ENCODE measurements at regions not wholly inside any gene's neighbourhood (a gene's known extent, or its start where the extent isn't known, plus 50 kb on each side); places are given as distances from the start of the nearest gene placed in this dataset.

DNA sequence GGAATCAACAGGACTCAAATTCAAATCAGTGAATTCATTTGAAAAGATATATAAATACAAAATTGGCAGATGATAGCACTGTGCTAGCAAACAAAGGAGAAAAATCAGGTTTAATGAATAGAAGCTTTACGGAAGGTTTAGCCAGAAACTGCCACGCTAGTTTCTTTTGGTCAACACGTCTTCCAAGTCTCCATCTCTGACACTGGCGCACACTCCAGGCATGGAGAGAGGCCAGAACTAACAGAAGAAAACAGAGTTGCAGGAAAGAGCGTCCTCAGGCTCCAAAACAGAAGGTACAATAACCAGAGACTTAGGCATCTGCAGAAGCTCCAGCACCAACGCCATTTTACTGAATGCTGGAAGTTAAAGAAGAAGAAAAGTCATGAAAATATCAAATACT is 497.3 kb upstream of the FRG1 start:
- no peak for DNase-seq
- peaks cover 0 to 10% (median 4%) of the 10 kb centered on the region in 5 donors for H3K9me3 Mint-ChIP-seq
- H3K4me1 ChIP-seq (ENCODE audit: insufficient read depth, low read length), result no peaks in the 10 kb centered on the region
- no peak overlapping the region for H3K4me3 Mint-ChIP-seq
- no peak overlapping the region for H3K4me3 ChIP-seq (ENCODE audit: low read length)
- H3K27me3 ChIP-seq (ENCODE audit: insufficient read depth, low read length, poor library complexity, severe bottlenecking), result no peaks in the 10 kb centered on the region
- no peaks in the 10 kb centered on the region for H3K9me3 ChIP-seq (ENCODE audit: low read length)
- H3K4me1 Mint-ChIP-seq, result no peaks in the 10 kb centered on the region
- H3K27ac ChIP-seq (ENCODE audit: low read depth, low read length), result no peak overlapping the region
- H3K36me3 Mint-ChIP-seq, result no peaks in the 10 kb centered on the region
- CTCF ChIA-PET, result no interaction called here
- POLR2A ChIA-PET, result no interaction called here
- no peak overlapping the region for H3K27ac Mint-ChIP-seq
- no peaks in the 10 kb centered on the region for H3K27me3 Mint-ChIP-seq
- no peaks in the 10 kb centered on the region for H3K36me3 ChIP-seq (ENCODE audit: insufficient read depth, low read length)

DNA sequence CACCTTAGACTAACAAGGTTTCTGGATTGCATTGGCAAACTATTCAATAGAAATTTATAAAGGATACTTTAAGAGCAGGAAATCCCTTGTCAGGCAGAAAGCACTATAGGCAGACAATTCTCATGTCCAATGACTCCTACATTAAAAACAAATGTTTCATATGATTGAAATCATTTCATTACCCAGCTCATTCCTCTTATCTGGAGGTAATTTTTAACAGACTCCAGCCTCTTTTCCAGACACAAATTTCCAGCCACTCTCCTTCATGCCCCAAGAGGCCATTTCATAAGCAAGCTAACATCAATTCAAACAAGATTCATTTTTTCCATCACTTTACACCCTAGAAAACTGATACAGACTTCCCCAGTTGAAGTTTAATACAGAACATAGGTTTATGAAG is 495.1 kb upstream of the FRG1 start:
- no peak overlapping the region for H3K27ac ChIP-seq (ENCODE audit: low read depth, low read length)
- no peak overlapping the region for H3K27ac Mint-ChIP-seq
- ChIA-PET POLR2A (no interaction called here), CTCF (no interaction called here)
- no peak for DNase-seq
- peaks cover 0 to 2% (median 0%) of the 10 kb centered on the region in 3 donors for H3K36me3 Mint-ChIP-seq
- H3K36me3 ChIP-seq (ENCODE audit: insufficient read depth, low read length), result no peaks in the 10 kb centered on the region
- H3K4me3 ChIP-seq (ENCODE audit: low read length), result no peak overlapping the region
- no peaks in the 10 kb centered on the region for H3K9me3 ChIP-seq (ENCODE audit: low read length)
- no peaks in the 10 kb centered on the region for H3K27me3 Mint-ChIP-seq
- H3K4me1 ChIP-seq (ENCODE audit: insufficient read depth, low read length), result no peaks in the 10 kb centered on the region
- no peaks in the 10 kb centered on the region for H3K27me3 ChIP-seq (ENCODE audit: insufficient read depth, low read length, poor library complexity, severe bottlenecking)
- H3K4me1 Mint-ChIP-seq, result no peaks in the 10 kb centered on the region
- H3K4me3 Mint-ChIP-seq, result no peak overlapping the region
- peaks cover 5 to 15% (median 12%) of the 10 kb centered on the region in 5 donors for H3K9me3 Mint-ChIP-seq

DNA sequence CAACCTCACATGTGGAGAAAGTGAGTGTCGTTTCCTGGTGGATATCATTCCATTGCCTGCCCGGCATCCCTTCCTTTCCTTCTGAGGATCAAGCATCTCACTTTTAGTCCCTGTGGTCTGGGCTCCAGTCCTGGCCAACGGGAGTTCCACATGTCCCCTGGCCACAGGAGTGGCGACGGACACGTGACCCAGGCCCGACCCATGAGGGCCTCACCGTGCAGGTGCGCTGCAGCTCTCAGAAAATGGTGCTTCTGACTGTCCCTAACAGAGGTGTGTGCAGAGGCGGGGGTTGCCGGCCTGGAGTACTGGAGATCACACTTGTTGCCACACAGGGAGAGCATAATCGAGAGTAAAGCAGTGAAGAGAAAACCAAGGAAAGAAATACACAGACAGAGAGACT is 476.9 kb upstream of the FRG1 start:
- Histone ChIP-seq H3K27me3 (ENCODE audit: insufficient read depth, low read length, poor library complexity, severe bottlenecking) (no peaks in the 10 kb centered on the region), H3K4me1 (ENCODE audit: insufficient read depth, low read length) (no peaks in the 10 kb centered on the region), H3K36me3 (ENCODE audit: insufficient read depth, low read length) (no peaks in the 10 kb centered on the region), H3K27ac (ENCODE audit: low read depth, low read length) (no peak overlapping the region), H3K9me3 (ENCODE audit: low read length) (no peaks in the 10 kb centered on the region), H3K4me3 (ENCODE audit: low read length) (no peak overlapping the region)
- Mint-ChIP-seq H3K9me3 (peaks cover 3 to 24% (median 16%) of the 10 kb centered on the region in 5 donors), H3K36me3 (no peaks in the 10 kb centered on the region), H3K4me1 (no peaks in the 10 kb centered on the region), H3K27ac (no peak overlapping the region), H3K27me3 (no peaks in the 10 kb centered on the region), H3K4me3 (no peak overlapping the region)
- ChIA-PET POLR2A (no interaction called here), CTCF (no interaction called here)
- no peak for DNase-seq

DNA sequence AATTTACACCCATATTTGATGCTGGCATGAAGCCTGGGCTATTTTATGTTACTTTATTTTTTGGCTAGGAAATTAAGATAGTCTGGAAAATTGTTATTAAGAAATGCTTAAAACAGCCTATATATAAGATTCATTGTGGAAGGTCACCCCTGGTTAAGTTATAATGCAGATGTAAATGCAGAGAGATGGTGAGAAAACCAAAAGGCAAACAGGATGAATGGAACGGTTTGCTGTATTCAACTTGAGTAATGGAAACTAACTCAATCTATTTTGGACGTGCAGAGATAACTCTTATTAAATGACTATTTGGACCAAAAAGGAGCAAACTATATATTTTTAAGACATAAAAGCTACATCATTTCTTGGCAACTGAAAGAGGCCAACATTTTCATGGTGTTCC is 446.3 kb upstream of the FRG1 start:
- CTCF ChIA-PET, result no interaction called here
- Mint-ChIP-seq H3K36me3 (no peaks in the 10 kb centered on the region), H3K4me3 (no peak overlapping the region), H3K27me3 (no peaks in the 10 kb centered on the region), H3K9me3 (peaks cover 0 to 13% (median 7%) of the 10 kb centered on the region in 5 donors), H3K27ac (no peak overlapping the region), H3K4me1 (no peaks in the 10 kb centered on the region)
- POLR2A ChIA-PET, result no interaction called here
- no peaks in the 10 kb centered on the region for H3K4me1 ChIP-seq (ENCODE audit: insufficient read depth, low read length)
- H3K9me3 ChIP-seq (ENCODE audit: low read length), result no peaks in the 10 kb centered on the region
- no peak overlapping the region for H3K4me3 ChIP-seq (ENCODE audit: low read length)
- H3K27me3 ChIP-seq (ENCODE audit: insufficient read depth, low read length, poor library complexity, severe bottlenecking), result no peaks in the 10 kb centered on the region
- no peak for DNase-seq
- no peak overlapping the region for H3K27ac ChIP-seq (ENCODE audit: low read depth, low read length)
- no peaks in the 10 kb centered on the region for H3K36me3 ChIP-seq (ENCODE audit: insufficient read depth, low read length)

DNA sequence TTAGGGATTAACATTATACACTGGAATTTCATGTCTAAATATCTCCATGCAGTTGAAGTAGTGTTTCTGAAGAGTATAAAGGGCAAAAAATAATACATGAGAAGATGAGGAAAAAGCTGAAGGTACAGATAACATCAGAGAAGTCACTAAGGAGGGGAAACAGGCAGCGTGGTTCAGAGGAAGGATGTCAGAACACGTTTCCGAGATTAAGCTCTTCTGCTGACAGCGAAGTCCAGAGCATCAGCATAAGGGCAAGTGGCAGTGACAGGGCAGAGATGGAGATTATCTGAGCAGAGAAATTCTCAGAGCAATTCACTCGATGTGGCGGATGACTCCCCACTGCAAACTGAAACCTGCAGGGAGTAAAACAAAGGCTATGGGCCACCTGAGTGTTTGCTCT is 443.2 kb upstream of the FRG1 start:
- Histone ChIP-seq H3K4me1 (ENCODE audit: insufficient read depth, low read length) (no peaks in the 10 kb centered on the region), H3K36me3 (ENCODE audit: insufficient read depth, low read length) (no peaks in the 10 kb centered on the region)

DNA sequence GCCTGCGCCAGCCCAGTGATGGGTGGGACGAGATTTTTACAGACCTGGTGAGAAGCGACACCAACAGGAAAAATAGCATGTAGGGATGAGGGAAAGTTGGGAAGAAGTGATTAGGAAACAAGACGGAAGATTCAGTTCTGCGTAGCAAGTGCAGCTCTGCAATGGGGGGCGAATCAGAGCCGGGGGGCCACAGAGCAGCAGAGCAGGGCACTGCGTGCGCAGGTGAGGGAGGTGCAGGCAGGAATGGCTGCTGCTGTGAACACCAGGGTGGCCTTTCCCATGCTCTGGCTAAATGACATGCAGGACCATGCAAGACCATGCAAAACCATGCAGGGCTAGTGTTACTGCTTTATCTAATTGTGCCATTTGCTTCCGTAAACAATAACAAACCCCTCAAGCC is 442.7 kb upstream of the FRG1 start:
- Mint-ChIP-seq H3K36me3 (no peaks in the 10 kb centered on the region), H3K27ac (no peak overlapping the region), H3K9me3 (peaks cover 0 to 5% (median 0%) of the 10 kb centered on the region in 5 donors), H3K4me1 (no peaks in the 10 kb centered on the region), H3K27me3 (no peaks in the 10 kb centered on the region), H3K4me3 (no peak overlapping the region)
- ChIA-PET CTCF (no interaction called here), POLR2A (no interaction called here)
- DNase-seq, result no peak
- no peak overlapping the region for H3K27ac ChIP-seq (ENCODE audit: low read depth, low read length)
- H3K4me1 ChIP-seq (ENCODE audit: insufficient read depth, low read length), result no peaks in the 10 kb centered on the region
- H3K4me3 ChIP-seq (ENCODE audit: low read length), result no peak overlapping the region
- no peaks in the 10 kb centered on the region for H3K27me3 ChIP-seq (ENCODE audit: insufficient read depth, low read length, poor library complexity, severe bottlenecking)
- no peaks in the 10 kb centered on the region for H3K9me3 ChIP-seq (ENCODE audit: low read length)
- no peaks in the 10 kb centered on the region for H3K36me3 ChIP-seq (ENCODE audit: insufficient read depth, low read length)

More for the DNA sequence above, 443.2 kb upstream of the FRG1 start:
- Mint-ChIP-seq H3K4me1 (no peaks in the 10 kb centered on the region), H3K9me3 (peaks cover 0 to 5% (median 2%) of the 10 kb centered on the region in 5 donors), H3K27ac (no peak overlapping the region), H3K36me3 (no peaks in the 10 kb centered on the region), H3K27me3 (no peaks in the 10 kb centered on the region), H3K4me3 (no peak overlapping the region)
- H3K27me3 ChIP-seq (ENCODE audit: insufficient read depth, low read length, poor library complexity, severe bottlenecking), result no peaks in the 10 kb centered on the region
- no peak for DNase-seq
- no peaks in the 10 kb centered on the region for H3K9me3 ChIP-seq (ENCODE audit: low read length)
- no peak overlapping the region for H3K27ac ChIP-seq (ENCODE audit: low read depth, low read length)
- ChIA-PET POLR2A (no interaction called here), CTCF (no interaction called here)
- H3K4me3 ChIP-seq (ENCODE audit: low read length), result no peak overlapping the region

DNA sequence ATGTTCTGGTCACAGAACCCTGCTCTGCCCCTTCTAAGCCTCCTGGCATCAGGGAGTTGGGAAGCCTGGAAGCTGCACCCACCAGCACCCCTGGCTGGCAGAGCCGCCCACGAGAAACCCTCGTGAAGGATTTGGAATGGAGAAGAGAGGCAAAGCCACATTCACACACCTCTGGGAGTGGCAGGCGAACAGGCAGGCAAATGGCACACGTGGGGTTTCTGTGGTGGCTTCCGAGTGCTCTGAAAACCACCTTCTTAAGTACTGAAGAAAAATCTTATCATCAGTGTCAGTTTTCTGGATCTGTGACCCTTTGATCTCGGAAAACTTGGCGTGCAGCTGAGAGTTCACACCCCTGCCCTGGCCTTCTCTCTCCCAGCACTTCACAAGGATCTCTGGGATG is 442.2 kb upstream of the FRG1 start:
- H3K36me3 Mint-ChIP-seq, result no peaks in the 10 kb centered on the region
- Histone ChIP-seq H3K4me1 (ENCODE audit: insufficient read depth, low read length) (no peaks in the 10 kb centered on the region), H3K36me3 (ENCODE audit: insufficient read depth, low read length) (no peaks in the 10 kb centered on the region), H3K27me3 (ENCODE audit: insufficient read depth, low read length, poor library complexity, severe bottlenecking) (no peaks in the 10 kb centered on the region), H3K4me3 (ENCODE audit: low read length) (no peak overlapping the region), H3K9me3 (ENCODE audit: low read length) (no peaks in the 10 kb centered on the region), H3K27ac (ENCODE audit: low read depth, low read length) (no peak overlapping the region)
- POLR2A ChIA-PET, result no interaction called here
- CTCF ChIA-PET, result no interaction called here
- H3K27ac Mint-ChIP-seq, result no peak overlapping the region
- H3K4me3 Mint-ChIP-seq, result no peak overlapping the region
- no peaks in the 10 kb centered on the region for H3K27me3 Mint-ChIP-seq
- no peaks in the 10 kb centered on the region for H3K4me1 Mint-ChIP-seq
- peaks cover 0 to 4% (median 1%) of the 10 kb centered on the region in 5 donors for H3K9me3 Mint-ChIP-seq
- DNase-seq, result no peak

DNA sequence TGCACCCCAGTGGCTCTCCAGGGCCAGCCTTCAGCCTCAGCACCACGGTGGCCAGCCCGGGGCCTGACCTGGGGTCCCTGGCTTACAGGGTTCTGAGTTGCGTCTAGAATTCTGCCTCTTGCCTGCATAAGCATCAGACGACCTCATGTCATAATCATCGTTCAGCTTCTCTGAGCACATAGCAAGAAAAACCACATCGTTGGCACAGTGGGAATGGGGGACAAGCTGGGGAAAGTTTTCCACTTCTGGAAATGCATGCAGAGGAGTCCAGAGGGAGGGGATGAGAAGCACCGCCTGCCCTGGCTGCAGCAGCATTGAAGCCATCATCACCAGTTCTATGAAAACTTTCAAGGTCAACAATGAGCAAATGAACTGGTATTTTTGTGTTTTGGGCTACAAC is 441.0 kb upstream of the FRG1 start:
- H3K4me1 Mint-ChIP-seq, result no peaks in the 10 kb centered on the region
- H3K4me3 Mint-ChIP-seq, result no peak overlapping the region
- ChIA-PET POLR2A (no interaction called here), CTCF (no interaction called here)
- H3K36me3 Mint-ChIP-seq, result no peaks in the 10 kb centered on the region
- Histone ChIP-seq H3K27me3 (ENCODE audit: insufficient read depth, low read length, poor library complexity, severe bottlenecking) (no peaks in the 10 kb centered on the region), H3K9me3 (ENCODE audit: low read length) (no peaks in the 10 kb centered on the region), H3K36me3 (ENCODE audit: insufficient read depth, low read length) (no peaks in the 10 kb centered on the region), H3K27ac (ENCODE audit: low read depth, low read length) (no peak overlapping the region), H3K4me1 (ENCODE audit: insufficient read depth, low read length) (no peaks in the 10 kb centered on the region), H3K4me3 (ENCODE audit: low read length) (no peak overlapping the region)
- DNase-seq, result no peak
- peaks cover 0 to 3% (median 2%) of the 10 kb centered on the region in 5 donors for H3K9me3 Mint-ChIP-seq
- H3K27me3 Mint-ChIP-seq, result no peaks in the 10 kb centered on the region
- no peak overlapping the region for H3K27ac Mint-ChIP-seq

DNA sequence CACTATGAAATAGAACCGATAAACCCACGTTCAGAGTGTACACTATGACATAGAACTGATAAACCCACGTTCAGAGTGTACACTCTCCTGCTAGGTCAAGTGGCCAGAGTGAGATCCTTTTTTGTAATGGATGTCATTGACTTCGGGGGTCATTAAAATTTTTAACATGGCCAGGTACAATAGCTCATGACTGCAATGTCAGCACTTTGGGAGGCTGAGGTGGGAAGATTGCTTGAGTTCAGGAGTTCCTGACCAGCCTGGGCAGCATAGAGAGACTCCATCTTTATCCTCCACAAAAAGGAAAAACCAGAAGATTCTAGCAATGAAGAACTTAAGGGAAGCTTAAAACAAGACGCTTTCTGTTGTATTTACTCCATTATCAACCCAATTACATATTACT is 439.7 kb upstream of the FRG1 start:
- Mint-ChIP-seq H3K36me3 (no peaks in the 10 kb centered on the region), H3K4me3 (no peak overlapping the region), H3K9me3 (peaks cover 0 to 8% (median 6%) of the 10 kb centered on the region in 5 donors), H3K4me1 (no peaks in the 10 kb centered on the region), H3K27me3 (no peaks in the 10 kb centered on the region), H3K27ac (no peak overlapping the region)
- H3K4me3 ChIP-seq (ENCODE audit: low read length), result no peak overlapping the region
- no peaks in the 10 kb centered on the region for H3K4me1 ChIP-seq (ENCODE audit: insufficient read depth, low read length)
- ChIA-PET CTCF (no interaction called here), POLR2A (no interaction called here)
- DNase-seq, result no peak
- no peaks in the 10 kb centered on the region for H3K9me3 ChIP-seq (ENCODE audit: low read length)
- H3K36me3 ChIP-seq (ENCODE audit: insufficient read depth, low read length), result no peaks in the 10 kb centered on the region
- no peaks in the 10 kb centered on the region for H3K27me3 ChIP-seq (ENCODE audit: insufficient read depth, low read length, poor library complexity, severe bottlenecking)
- no peak overlapping the region for H3K27ac ChIP-seq (ENCODE audit: low read depth, low read length)

Measured in CD8-positive, alpha-beta memory T cell (primary cell).